Left lung (tissue), 4 donors: ENCODE measurements at regions not wholly inside any gene's neighbourhood (a gene's known extent, or its start where the extent isn't known, plus 50 kb on each side); places are given as distances from the start of the nearest gene placed in this dataset.
A peak's percentile ranks its signal among the peaks of the same experiment; 100 is the strongest.
"Not testable (repeated sequence)": the region's sequence is repeated elsewhere in the genome, so short reads cannot be mapped to it uniquely, and the experiment has no call there.

Source experiments
- ATAC-seq: fragments of 200-7000 bp; cut with Tn5 transposase; one replicate; pipeline ENCODE4 v1.9.1; 2020; ENCODE audit warnings: moderate library complexity
- DNase-seq, 4 donors: peaks; one replicate each; pipeline ENCODE4 v3.0.0-alpha.2; 2013 to 2020
- H3K27ac ChIP-seq, 2 donors: fragments of 200-600 bp; sonication (generic) in 1 of 2; one replicate each; pipeline versions ENCODE4 v1.5.0 to v1.8.0; 2020 to 2021
- H3K27me3 ChIP-seq, 2 donors: fragments of 200-600 bp; sonication (generic) in 1 of 2; one replicate each; pipeline versions ENCODE4 v1.5.0 to v1.8.0; 2020 to 2021
- H3K36me3 ChIP-seq, 2 donors: fragments of 200-600 bp; sonication (generic) in 1 of 2; one replicate each; pipeline versions ENCODE4 v1.5.0 to v1.8.0; 2020 to 2021
- H3K4me1 ChIP-seq, 2 donors: fragments of 200-600 bp; one replicate each; pipeline ENCODE4 v1.8.0; 2021
- H3K4me3 ChIP-seq, 2 donors: fragments of 200-600 bp; sonication (generic) in 1 of 2; one replicate each; pipeline versions ENCODE4 v1.5.0 to v1.8.0; 2020 to 2021; ENCODE audit warnings: mild to moderate bottlenecking in 1 of 2
- H3K9me3 ChIP-seq, 2 donors: fragments of 200-600 bp; sonication (generic) in 1 of 2; one replicate each; pipeline versions ENCODE4 v1.5.0 to v1.8.0; 2020 to 2021
- CTCF ChIP-seq, 2 donors: fragments of 200-600 bp; sonication (generic) in 1 of 2; IDR thresholded peaks; one replicate each; pipeline versions ENCODE4 v1.5.0 to v1.8.0; 2021; ENCODE audit warnings: antibody characterized with exemption in 2 of 2
- intact Hi-C, 2 donors: fragments of 100-400 bp; cut with DNase I; formaldehyde crosslinking; loops; one replicate each; pipeline versions ENCODE4 v1.11.2 to v1.14.2; 2022
- donor health status: DM: no; HTN: yes; CAD: no.
- donor health status: DM: no; HTN: no; CAD: no.

GRCh38 chr12:5102261-5102789 is 58.6 kb downstream of the KCNA5 start:
- no peak for DNase-seq
- no peaks in the 10 kb centered on the region for H3K36me3 ChIP-seq
- no peak overlapping the region for H3K27ac ChIP-seq
- ATAC-seq: peak; percentile 47
- no peaks in the 10 kb centered on the region for H3K9me3 ChIP-seq
- no peaks in the 10 kb centered on the region for H3K4me1 ChIP-seq
- H3K27me3 ChIP-seq: no peaks in the 10 kb centered on the region
- TF ChIP-seq CTCF (IDR thresholded peaks at IDR 0.05): no peak
- intact Hi-C loops: no loop called here
- no peak overlapping the region for H3K4me3 ChIP-seq

- ATAC-seq (no peak), DNase-seq (no peak)
- H3K9me3 ChIP-seq: no peaks in the 10 kb centered on the region
- intact Hi-C loops: no loop called here
- H3K27me3 ChIP-seq: no peaks in the 10 kb centered on the region
- H3K27ac ChIP-seq: no peak overlapping the region
- TF ChIP-seq CTCF (IDR thresholded peaks at IDR 0.05): no peak
- H3K4me1 ChIP-seq: no peaks in the 10 kb centered on the region
- no peak overlapping the region for H3K4me3 ChIP-seq
- H3K36me3 ChIP-seq: no peaks in the 10 kb centered on the region
Measured at GRCh38 chr12:5102806-5103205, 59.1 kb downstream of the KCNA5 start.

- Histone ChIP-seq H3K9me3 (no peaks in the 10 kb centered on the region), H3K36me3 (no peaks in the 10 kb centered on the region), H3K4me1 (no peaks in the 10 kb centered on the region), H3K4me3 (no peak overlapping the region), H3K27ac (no peak overlapping the region), H3K27me3 (no peaks in the 10 kb centered on the region)
- no peak for TF ChIP-seq CTCF (IDR thresholded peaks at IDR 0.05)
- no peak for DNase-seq
- no peak for ATAC-seq
- intact Hi-C loops: no loop called here
Measured at GRCh38 chr12:5110345-5110744, 66.7 kb downstream of the KCNA5 start.

GRCh38 chr12:5114436-5114835 is 70.8 kb downstream of the KCNA5 start:
- ATAC-seq (peak; percentile 86), DNase-seq (peak in 1 of 4 donors; percentile 38)
- TF ChIP-seq CTCF (IDR thresholded peaks at IDR 0.05): no peak
- Histone ChIP-seq H3K9me3 (no peaks in the 10 kb centered on the region), H3K4me1 (no peaks in the 10 kb centered on the region), H3K36me3 (no peaks in the 10 kb centered on the region), H3K4me3 (no peak overlapping the region), H3K27ac (no peak overlapping the region), H3K27me3 (no peaks in the 10 kb centered on the region)
- intact Hi-C loops: no loop called here

GRCh38 chr12:5121784-5122183 is 78.1 kb downstream of the KCNA5 start:
- H3K36me3 ChIP-seq, intact Hi-C loops, H3K27me3 ChIP-seq, H3K4me1 ChIP-seq, H3K4me3 ChIP-seq, H3K9me3 ChIP-seq, H3K27ac ChIP-seq, ATAC-seq, DNase-seq: not testable (repeated sequence)

GRCh38 chr12:5122256-5122831 is 78.7 kb downstream of the KCNA5 start:
- H3K27ac ChIP-seq, H3K4me1 ChIP-seq, intact Hi-C loops, H3K4me3 ChIP-seq, H3K27me3 ChIP-seq, H3K36me3 ChIP-seq, DNase-seq, H3K9me3 ChIP-seq, ATAC-seq: not testable (repeated sequence)
